ENCODE measurements at regions not wholly inside any gene's neighbourhood (a gene's known extent, or its start where the extent isn't known, plus 50 kb on each side); places are given as distances from the start of the nearest gene placed in this dataset.

DNA sequence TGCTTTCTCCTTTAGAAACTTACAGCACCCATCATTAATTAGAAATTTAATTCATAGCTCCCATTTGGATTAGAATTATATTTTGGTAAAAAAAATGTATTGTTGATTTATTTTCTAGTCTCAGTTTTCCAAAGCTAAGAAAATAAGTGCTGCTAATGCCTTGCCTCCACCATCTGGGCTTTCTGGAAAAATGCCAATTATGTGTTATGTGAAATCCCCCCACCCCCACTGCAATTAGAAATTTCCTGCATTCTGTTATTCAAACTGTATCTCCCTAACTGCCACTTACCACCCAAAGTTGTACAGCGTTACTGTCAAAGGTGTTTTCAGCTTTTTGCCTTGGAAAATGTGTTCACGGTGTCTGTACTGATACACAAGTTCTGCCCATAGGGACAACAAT is 617.2 kb upstream of the UBE2E2 start:
- DNase-seq, result no peak
- Histone ChIP-seq H3K36me3 (no peaks in the 10 kb centered on the region), H3K9me3 (no peaks in the 10 kb centered on the region), H3K27ac (no peak overlapping the region), H3K27me3 (no peaks in the 10 kb centered on the region), H3K4me1 (no peaks in the 10 kb centered on the region), H3K4me3 (no peak overlapping the region)
- WGBS, 2 donors, result 87 to 90% methylated on average over 2 of the region's 2 CpGs
- intact Hi-C loops (cut with DNase I), result no loop called here
- TF ChIP-seq EP300 (IDR thresholded peaks at IDR 0.05) (no peak), POLR2A (IDR thresholded peaks at IDR 0.05) (no peak), POLR2AphosphoS5 (IDR thresholded peaks at IDR 0.05) (no peak)
- TF ChIP-seq, protein P1, sequence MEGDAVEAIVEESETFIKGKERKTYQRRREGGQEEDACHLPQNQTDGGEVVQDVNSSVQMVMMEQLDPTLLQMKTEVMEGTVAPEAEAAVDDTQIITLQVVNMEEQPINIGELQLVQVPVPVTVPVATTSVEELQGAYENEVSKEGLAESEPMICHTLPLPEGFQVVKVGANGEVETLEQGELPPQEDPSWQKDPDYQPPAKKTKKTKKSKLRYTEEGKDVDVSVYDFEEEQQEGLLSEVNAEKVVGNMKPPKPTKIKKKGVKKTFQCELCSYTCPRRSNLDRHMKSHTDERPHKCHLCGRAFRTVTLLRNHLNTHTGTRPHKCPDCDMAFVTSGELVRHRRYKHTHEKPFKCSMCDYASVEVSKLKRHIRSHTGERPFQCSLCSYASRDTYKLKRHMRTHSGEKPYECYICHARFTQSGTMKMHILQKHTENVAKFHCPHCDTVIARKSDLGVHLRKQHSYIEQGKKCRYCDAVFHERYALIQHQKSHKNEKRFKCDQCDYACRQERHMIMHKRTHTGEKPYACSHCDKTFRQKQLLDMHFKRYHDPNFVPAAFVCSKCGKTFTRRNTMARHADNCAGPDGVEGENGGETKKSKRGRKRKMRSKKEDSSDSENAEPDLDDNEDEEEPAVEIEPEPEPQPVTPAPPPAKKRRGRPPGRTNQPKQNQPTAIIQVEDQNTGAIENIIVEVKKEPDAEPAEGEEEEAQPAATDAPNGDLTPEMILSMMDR (IDR thresholded peaks at IDR 0.05), result no peak

DNA sequence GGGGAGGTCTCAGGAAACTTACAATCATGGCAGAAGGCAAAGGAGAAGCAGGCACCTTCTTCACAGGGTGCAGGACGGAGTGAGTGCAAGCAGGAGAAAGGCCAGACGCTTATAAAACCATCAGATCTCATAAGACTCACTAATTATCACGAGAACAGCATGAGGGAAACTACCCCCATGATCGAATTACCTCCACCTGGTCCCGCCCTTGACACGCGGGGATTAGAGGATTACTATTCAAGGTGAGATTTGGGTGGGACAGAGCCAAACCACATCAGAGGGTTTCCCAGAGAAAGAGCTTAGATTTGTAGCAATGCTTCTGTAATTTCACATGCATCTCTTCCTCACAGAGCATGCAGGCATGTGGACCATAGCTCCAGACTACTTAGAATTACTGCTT is 615.7 kb upstream of the UBE2E2 start:
- H3K4me3 ChIP-seq, result no peak overlapping the region
- 49 to 76% methylated on average over 7 of the region's 7 CpGs for WGBS, 2 donors
- no peaks in the 10 kb centered on the region for H3K36me3 ChIP-seq
- no peak for DNase-seq
- TF ChIP-seq POLR2AphosphoS5 (IDR thresholded peaks at IDR 0.05) (no peak), POLR2A (IDR thresholded peaks at IDR 0.05) (no peak), EP300 (IDR thresholded peaks at IDR 0.05) (no peak)
- TF ChIP-seq, protein P1 (IDR thresholded peaks at IDR 0.05), result no peak
- no peaks in the 10 kb centered on the region for H3K4me1 ChIP-seq
- no peaks in the 10 kb centered on the region for H3K9me3 ChIP-seq
- H3K27me3 ChIP-seq, result no peaks in the 10 kb centered on the region
- H3K27ac ChIP-seq, result no peak overlapping the region
- intact Hi-C loops (cut with DNase I), result no loop called here

DNA sequence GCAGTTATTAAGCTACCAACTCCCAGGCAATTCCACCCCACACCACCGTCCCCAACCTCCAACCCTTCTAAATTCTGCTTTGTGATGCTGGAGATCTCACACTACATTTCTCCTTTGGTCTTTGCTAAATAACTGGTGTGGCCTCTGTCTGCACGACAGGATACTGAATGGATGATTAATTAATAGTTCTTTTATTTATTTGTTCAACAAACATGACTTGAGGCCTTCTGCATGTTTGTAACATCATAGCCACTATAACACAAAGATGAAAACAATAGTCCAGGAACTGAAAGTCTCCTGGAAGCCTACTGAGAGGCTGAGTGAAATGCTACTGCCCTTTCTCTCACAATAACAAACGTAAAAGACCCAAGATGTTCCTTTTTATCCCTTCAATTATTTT is 609.5 kb upstream of the UBE2E2 start:
- WGBS, 2 donors, result 21 to 39% methylated on average over 3 of the region's 3 CpGs
- no peak for DNase-seq
- intact Hi-C loops (cut with DNase I), result no loop called here
- Histone ChIP-seq H3K36me3 (no peaks in the 10 kb centered on the region), H3K27me3 (no peaks in the 10 kb centered on the region), H3K4me3 (no peak overlapping the region), H3K9me3 (peaks cover 0 to 2% (median 0%) of the 10 kb centered on the region in 4 donors), H3K27ac (no peak overlapping the region), H3K4me1 (no peaks in the 10 kb centered on the region)
- TF ChIP-seq POLR2AphosphoS5 (IDR thresholded peaks at IDR 0.05) (no peak), EP300 (IDR thresholded peaks at IDR 0.05) (no peak), POLR2A (IDR thresholded peaks at IDR 0.05) (no peak)
- TF ChIP-seq, protein P1 (IDR thresholded peaks at IDR 0.05), result no peak

DNA sequence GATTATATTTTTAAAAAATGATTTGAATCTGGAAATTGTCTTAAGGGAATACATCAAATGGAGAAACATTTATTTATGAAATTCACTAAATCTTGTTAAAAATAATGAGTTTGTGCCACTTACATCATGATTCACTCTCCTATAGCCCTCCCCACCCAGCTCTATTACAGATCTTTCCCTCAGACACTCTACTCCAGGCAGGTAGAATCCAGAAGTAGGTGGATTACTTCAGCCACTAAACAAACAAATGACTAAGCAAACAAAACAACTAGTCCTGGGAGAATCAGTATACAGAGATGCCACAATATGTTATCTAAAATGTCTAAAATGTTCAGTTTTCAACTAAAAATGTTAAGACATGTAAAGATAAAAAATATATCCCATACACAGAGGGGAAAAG is 608.1 kb upstream of the UBE2E2 start:
- no peaks in the 10 kb centered on the region for H3K27me3 ChIP-seq
- peaks cover 0 to 2% (median 0%) of the 10 kb centered on the region in 4 donors for H3K9me3 ChIP-seq
- no peak for DNase-seq
- intact Hi-C loops (cut with DNase I), result no loop called here
- no peak overlapping the region for H3K27ac ChIP-seq
- TF ChIP-seq EP300 (IDR thresholded peaks at IDR 0.05) (no peak), POLR2AphosphoS5 (IDR thresholded peaks at IDR 0.05) (no peak), POLR2A (IDR thresholded peaks at IDR 0.05) (no peak)
- TF ChIP-seq, protein P1 (IDR thresholded peaks at IDR 0.05), result no peak
- no peaks in the 10 kb centered on the region for H3K4me1 ChIP-seq
- H3K36me3 ChIP-seq, result no peaks in the 10 kb centered on the region
- no peak overlapping the region for H3K4me3 ChIP-seq

- 62 to 69% methylated on average over 5 of the region's 5 CpGs for WGBS, 2 donors
- H3K27me3 ChIP-seq, result no peaks in the 10 kb centered on the region
- intact Hi-C loops (cut with DNase I), result no loop called here
Observed at GRCh38 chr3:22606461-22606860, 596.7 kb upstream of the UBE2E2 start.

More at GRCh38 chr3:22606461-22606860, 596.7 kb upstream of the UBE2E2 start:
- TF ChIP-seq, protein P1 (IDR thresholded peaks at IDR 0.05), result no peak
- no peak for TF ChIP-seq POLR2AphosphoS5 (IDR thresholded peaks at IDR 0.05)
- no peak for TF ChIP-seq POLR2A (IDR thresholded peaks at IDR 0.05)
- no peak for TF ChIP-seq EP300 (IDR thresholded peaks at IDR 0.05)
- Histone ChIP-seq H3K36me3 (no peaks in the 10 kb centered on the region), H3K9me3 (no peaks in the 10 kb centered on the region), H3K4me1 (no peaks in the 10 kb centered on the region), H3K4me3 (no peak overlapping the region), H3K27ac (no peak overlapping the region)
- no peak for DNase-seq
